Activated CD8-positive, alpha-beta memory T cell treated with anti-CD3 and anti-CD28 coated beads, Interleukin-2, amount 50 U/mL, for 48 hours (primary cell): ENCODE measurements at regions not wholly inside any gene's neighbourhood (a gene's known extent, or its start where the extent isn't known, plus 50 kb on each side); places are given as distances from the start of the nearest gene placed in this dataset.

Experiments used
- DNase-seq: peaks from one replicate; pipeline ENCODE4 v3.0.0-alpha.2; 2020

DNA sequence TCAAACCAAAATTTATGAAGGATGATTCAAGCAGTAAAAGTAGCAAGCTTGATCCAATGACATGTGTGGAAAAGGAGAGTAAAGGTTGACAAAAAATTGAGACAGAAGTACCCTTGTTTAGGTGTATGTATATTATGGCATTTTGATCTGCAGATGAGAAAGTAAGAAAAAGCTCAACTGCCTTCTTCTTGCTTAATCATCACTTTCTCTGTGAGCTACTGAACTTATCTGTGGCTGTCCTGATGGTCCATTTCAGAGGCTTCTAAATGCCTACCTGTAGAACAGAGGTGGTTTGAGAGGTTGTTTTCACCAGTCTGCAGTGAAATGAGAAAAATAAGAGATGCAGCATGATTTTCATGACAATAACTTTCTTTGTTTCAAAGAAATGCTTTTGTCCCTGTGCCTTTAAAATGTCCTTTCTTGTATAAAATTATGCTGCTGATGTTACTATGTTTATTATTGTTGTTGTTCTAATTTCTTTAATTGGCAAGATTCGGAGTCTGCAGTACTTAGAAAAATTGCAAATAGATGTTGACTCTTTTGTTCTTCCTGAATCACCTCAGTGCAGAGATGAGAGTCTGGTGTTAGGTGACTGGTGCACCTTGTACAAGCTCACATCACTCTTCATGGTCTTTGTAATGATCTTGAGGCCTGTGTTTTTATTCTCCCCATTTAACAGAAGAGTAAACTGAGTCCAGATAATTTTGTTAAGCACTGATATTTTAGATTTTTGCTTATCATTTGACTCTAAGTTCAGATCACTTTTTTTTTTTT, 821.9 kb downstream of the VRK1 start:
- no peak for DNase-seq

DNA sequence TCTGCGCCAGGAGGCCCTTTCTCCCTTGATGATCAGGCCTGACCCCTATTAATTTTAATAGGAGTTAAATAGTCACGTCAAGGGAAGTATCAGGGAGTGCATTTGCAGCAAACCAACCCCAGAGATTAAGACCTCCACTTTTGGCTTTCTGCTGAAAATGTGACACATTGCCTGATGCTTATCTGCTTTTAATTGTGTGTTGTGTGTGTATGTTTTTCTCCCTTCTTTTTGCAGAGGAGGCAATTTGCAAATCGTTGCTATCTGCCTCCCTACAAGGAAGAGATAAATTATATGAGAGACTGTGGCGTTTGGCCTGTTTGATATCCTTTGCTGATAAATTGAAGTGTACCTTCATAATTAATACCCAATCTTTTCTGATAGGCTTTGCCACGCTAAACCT, 822.9 kb downstream of the VRK1 start:
- no peak for DNase-seq

DNA sequence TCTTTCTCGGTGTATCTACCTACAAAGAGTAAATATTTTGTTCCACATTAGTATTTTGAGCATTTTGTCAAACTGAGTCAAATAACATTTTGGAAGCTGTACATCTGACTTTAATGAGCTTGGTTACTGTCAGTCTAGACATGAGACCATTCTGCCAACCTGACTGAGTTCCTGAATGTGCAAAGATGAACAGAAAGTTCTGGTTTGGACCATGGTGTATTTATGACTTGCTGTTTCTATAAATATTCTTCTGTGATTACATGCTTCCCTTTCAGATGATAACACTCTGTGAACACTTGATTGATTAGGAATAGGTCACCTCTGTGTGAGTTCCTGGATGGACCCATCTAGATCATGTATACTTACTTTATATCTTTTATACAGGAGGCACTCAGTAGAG, 827.8 kb downstream of the VRK1 start:
- no peak for DNase-seq

DNA sequence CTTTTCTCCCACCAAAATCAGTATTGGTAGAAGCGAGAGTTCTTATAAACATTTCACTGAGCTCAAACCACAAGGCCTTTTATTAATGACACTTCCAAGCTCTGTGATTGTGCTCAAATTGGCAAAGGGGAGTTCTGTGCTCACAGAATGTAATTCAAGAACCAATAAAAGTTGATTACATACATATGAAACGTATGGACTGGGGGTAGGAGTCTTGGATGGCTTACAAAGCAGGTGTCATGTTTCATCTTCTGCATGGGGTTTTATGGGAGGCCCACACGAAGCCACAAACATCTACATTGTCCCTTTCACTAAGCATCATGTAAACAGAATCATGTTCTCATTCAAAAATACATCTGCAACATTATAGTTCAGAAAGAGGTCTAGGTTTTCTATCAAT, 828.3 kb downstream of the VRK1 start:
- no peak for DNase-seq

DNA sequence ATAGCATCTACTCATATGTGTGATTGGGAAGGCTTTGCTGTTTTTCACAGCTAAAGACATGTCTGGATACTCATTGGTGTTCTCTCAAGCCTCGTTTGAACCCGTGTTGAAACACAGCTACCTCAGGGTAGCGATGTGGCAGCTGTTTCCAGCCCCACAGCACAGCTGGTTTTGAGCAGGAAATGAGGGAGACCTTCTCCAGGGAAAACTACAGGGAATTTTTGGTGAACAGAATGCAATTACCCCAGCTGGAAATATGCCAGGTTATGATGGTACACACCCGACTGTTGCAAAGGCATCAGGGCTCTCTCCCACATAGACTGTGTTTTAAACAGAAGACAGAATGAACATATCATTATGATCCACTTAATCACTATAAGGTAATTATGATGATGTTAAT, 828.9 kb downstream of the VRK1 start:
- no peak for DNase-seq

DNA sequence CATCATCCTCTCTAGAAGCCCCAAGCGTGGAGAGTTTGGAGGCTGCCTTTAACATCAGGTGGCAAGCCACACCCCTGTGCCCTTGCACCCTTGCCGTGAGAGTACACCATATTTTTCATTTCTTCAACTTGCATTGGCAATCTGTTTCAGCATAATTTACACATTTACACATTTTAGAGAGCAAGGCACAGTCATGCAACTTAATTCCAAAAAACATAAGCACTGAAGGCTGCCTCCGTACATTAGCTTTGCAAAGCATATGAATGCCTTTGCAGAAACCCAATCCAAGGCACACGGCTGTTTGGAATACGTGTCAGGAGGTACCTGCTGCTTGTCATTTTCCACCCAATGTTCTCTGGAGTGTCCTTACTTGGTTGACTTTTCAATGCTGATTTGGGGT, 833.1 kb downstream of the VRK1 start:
- no peak for DNase-seq

DNA sequence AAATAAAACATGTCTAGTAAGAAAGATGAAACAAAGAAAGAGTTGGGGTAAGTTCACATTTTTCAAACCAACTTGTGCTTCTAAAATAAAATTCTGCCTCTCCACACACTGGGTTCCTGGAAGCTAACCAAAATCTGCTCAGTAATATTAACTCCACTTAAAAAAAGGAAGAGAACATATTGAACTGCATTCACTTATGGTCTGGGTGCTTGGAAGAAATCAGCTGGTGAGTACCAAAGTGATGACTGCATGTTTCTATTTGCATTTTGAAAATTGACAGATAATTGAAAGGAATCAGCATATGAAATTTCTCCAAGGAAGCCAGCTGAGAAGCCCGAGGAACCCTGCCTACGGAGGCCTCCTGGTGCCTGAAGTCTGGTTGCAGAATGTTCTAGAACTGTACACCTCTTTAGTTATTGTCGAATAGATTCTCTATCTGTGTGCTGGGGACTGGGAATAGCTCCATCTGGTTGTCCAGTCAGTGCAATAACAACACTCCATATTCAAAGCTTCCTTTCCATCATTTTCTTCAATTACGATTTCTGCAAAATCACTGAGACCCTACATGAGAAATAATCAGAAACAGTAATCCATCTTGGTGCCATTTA, 836.1 kb downstream of the VRK1 start:
- DNase-seq: no peak

DNA sequence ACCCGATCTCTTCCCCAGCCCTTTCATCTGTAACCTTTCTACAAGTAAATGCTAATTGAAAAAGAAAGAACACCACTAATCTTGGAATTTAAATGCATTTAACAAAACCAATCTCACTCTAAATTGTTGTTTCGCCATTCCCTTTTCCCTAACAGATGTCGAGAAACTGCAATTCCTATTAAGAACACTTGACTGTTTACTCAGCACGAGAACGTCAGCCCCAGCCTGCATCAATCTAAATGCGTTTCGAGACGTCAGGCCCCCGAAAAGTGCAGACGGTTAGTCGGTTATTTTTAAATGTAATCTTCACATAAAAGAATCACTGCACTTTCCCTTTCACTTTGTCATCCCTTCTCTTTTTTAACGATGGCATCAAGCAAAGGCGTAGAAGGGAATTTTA, 837.6 kb downstream of the VRK1 start:
- DNase-seq: no peak

DNA sequence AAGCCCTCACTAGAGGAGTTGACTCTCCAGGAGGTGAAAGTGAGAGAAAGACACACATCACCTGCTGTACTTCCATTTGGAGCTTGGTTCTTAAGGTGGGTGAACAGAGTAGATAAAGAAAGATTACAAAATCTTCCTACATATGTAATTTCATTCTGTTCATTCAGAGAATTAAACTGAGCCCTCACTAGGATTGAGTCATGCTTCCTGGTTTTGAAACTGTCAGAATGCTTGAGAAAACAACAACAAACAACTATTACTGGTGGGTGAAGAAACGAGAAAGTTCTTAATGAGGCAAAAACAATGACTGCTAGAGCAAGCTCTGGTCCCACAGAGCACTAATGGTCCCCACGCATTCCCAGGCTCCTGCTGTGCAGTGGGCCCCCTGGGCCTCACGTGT, 841.7 kb downstream of the VRK1 start:
- DNase-seq: no peak

DNA sequence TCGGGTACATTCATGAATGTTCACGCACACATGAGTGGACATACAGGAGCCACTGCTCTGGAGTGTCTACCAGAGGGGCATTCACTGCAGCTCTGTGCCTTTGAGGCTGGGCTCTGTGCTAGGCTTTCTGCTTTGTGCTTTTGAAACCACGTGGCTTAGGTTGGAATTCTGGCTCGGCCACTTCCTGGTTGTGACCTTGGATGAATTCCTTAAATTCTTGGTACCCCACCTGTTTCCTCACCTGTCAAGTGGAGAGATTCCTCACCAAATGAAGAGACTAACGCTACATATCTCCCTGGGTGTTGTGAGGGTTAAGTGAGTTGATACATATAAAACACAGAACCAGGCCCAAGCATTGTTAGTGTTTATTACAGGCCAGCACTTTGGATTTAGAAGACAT, 842.8 kb downstream of the VRK1 start:
- DNase-seq: no peak

DNA sequence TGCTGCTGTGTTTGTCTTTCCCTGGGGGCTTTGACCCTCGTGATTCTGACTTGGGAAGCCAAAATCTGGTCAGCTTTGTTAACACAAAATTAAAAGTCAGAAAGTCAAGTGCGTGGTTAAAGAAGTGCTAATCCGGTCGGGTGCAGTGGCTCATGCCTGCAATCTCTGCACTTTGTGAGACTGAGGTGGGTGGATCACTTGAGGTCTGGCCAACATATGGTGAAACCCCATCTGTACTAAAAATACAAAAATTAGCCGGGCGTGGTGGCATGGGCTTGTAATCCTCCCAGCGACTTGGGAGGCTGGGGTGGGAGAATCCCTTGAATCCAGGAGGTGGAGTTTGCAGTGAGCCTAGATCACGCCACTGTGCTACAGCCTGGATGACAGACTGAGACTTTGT, 844.6 kb downstream of the VRK1 start:
- no peak for DNase-seq

DNA sequence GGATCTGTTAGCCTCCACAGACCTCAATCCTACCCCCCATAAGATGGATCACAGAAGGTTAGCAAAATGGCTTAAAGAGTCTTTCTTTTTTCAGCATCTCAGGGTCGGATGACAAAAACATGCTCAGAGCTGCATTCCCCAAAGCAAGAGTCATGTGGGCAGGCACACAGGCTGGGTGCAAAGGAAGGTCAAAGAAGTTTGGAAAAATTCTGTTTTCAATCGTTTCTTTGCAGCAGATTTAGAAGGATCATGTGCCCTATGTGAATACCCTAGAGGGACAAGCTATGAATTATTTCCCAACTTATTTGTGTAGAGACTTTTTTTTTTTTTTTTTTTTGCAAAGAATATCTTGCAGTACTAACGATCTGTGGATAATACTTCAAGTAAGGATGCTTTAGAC, 845.4 kb downstream of the VRK1 start:
- no peak for DNase-seq

DNA sequence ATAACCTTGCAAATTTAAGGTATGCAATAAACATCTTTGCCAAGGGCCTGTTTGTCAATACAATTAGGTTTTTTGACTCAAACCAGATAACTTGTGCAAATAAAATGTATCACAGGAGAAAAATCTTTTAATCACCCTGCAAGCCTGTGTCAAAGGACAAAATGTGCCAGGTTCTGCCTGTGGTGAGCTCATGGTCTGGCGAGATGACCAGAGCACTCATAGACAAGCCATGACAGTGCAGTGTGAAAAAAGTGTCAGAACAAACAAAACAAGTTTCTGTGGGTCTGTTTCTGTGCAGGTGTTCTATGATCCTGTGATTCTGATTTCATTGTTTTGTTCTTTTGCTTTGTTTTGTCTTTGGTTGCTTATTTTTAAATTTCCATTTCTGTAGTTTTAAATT, 847.2 kb downstream of the VRK1 start:
- no peak for DNase-seq

DNA sequence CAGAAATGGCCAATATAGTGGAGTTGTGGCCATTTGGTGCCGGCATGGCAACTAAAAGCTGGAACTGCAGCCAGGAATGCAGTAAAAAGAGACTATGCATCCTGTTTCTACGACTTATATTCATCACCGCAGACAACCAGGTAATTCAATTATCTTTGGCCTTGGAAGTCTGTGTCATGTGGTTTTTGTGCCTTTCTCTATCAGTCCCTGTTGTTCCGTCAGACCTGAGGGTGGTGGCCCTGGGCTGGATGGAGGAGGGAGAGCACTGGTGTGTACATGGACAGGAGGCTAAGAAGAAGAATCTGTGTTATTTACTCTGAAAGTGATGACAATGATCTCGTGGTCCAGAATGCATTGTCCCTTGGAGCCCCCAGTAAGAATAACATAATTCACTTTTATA, 852.6 kb downstream of the VRK1 start:
- DNase-seq: no peak

DNA sequence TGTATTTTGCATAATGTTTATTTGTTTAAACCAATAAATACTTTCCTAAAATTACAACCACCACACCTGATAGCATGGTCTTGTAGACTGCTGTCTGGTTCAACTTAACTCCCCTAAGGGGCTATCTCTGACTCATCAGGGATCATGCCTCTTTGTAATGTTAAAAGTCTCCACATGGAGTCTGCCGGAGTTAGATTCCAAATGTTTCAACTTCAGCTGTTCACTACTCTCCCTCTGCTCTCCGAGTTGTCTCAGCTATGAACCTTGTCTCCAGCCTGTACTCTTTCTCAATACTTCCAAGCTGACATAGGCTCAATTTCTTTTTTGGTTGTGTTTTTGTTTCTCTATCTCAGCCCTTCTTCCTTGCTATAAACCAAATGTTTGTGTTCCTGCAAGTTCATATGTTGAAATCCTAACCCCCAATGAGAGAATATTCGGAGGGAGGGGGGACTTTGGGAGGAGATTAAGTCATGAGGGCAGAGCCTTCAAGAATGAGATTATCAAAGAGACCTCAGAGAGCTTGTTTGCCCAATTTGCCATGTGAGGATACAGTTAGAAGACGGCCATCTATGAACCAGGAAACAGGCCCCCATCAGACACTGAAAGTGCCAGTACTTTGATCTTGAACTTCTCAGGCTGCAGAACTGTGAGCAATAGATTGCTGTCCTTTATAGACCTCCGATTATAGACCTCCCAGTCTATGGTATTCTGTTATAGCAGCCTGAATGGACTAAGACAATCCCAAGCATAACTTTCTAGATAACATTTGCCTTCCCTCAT, 858.2 kb downstream of the VRK1 start:
- DNase-seq: no peak

DNA sequence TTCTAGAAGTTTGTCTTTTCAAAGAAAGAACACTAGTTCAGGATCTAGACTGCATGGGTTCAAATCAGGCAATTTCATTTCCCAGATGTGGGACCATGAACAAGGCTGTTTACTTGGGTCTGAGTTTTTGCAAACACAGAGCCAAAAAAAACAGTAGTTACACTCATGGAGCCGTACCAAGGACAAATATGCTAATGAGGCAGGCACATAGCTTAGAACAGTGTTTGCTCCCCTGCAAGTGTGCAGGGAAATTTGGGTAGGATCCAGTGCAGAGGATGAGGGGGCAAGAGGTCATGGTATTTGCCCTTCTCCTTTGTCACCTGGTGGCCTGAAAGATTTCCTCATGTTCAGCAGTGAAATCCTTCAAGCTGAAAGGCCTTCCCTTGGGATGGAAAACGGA, 860.4 kb downstream of the VRK1 start:
- no peak for DNase-seq

DNA sequence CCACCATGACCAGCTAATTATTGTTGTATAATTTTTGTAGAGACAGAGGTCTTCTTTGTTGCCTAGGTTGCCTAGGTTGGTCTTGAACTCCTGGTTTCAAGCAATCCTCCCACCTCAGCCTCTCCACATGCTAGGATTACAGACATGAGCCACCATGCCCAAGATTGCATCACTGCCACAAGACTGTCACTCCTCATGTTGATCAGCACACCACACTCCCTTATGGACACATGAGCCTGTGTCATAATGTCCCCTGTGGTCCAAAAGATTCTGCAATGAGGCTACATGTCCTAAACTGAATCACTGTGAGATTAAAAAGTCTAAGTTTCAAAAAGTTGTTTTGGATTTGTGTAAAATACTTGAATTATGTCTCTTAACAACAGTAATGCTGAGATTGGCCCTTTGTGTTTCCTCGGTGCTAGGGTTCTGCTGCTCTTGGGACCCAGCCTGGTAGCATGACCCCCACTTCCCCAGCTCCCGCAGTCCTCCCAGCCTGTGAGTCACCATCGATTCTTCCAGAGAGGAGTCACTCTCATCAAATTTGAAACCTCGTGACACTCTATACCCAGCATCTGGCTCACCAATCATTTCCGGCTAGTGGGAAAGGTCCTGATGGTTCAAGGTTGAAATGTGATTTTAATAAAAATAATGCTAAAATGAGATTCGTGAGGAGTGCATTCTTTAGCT, 890.9 kb downstream of the VRK1 start:
- DNase-seq: no peak

DNA sequence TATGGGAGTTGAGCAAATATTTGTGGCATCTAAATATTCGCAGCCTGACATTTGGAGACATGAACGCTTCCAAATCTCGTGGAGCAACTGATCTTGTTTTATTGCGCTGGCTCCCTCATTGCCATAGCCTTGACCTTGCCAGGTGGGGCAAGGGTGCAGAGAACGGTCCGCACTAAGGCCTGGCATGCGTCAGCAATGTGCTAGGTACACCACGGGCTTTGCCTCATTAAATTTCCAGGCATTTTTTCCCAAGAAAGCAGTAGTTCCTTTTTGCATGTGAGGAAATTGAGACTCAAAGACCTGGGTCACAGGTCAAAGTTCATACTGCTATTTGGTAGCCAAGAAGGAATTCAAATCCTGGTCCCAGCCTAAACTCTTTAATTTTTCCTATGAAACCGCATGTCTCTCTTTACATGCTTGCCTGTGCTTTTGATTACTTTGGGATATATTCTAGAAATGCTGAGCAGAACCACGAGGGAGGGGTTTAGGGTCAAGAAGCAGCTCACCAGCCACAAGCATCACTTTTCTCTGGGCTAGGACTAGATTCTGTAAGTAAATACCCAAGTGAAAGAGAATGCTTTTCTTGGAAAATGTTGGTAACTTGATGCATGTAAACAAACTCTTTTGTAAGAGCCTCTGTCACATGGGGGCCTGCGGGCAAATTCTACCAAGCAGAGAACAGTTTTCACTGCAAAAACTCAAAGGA, 891.6 kb downstream of the VRK1 start:
- no peak for DNase-seq

DNA sequence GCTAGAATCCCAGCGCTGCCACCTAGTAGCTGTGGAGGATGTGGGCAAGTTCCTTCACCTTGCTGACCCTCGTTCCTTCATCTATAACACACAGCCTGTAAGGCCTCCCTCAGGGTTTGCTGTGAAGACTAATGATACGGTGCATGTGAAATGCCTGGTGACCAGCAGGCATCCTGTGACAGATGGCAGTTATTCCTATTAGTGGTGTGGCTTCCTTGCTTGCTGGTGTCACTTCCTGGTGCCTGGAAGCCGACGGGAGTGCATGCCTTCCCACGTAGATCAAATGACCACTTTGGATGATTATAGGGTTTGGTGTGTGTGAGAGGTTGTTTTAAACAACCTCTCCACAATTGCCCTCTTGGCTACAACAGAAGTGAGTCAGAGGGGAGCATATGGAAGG, 894.9 kb downstream of the VRK1 start:
- DNase-seq: no peak

DNA sequence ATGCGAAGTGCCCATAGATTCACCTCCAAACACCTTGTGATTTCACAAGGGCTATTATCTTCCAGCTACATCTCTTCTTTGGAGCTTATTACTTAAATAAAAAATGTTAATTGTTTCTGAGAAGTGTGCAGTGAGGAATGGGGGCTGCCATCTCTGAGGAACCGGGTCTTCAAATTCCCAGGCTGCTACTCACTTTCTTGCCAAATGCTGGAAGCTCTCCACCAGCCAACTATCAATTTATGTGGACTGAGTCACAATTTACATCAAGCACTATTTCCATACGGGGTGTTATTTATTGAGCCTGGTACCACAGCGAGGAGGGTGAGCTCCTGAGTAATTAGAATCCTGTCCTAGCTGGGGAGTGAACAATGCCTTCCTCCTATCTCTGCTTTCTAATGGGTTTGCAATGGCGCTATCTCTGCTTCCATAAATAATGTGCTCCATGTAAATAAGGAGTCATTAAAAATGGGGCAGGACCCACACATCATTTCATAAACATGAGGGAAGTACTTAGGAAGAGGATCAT, 898.3 kb downstream of the VRK1 start:
- DNase-seq: no peak

DNA sequence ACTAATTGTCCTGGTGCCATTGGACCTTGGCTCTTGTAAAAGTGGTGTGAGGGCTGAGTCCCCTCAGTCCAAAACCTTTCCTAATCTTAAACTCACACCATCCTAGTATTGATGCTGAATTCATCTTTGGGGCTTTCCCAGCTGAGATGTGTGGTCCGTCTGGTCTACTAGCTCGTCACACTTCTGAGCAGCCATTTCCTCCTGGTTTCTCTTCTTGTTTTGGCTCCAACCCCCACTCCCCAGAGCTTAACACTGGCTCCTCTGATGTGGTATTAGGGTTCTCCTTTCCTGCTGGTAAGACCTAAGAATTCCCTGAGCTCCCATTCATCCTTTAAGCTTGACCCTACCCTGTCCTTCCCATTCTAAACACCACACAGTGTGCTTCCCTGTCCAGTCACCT, 900.6 kb downstream of the VRK1 start:
- no peak for DNase-seq

DNA sequence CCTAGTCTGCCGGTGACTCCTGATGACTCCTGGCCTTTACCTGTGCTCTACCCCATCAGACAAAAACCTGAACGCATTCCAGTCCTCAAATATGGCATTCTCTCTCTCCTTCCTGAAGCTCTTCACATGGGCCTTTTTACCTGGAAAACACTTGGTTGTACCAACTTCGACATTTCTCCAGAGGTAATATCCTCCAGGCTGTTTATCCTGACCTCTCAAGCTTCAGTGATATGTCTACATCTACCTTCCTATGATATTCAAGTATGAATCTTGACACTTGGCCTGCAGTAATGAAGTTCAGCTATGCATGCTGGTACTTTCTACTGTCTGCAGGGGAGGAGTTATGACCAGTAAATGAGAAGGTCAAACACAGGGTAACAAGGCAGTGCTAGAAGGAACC, 901.8 kb downstream of the VRK1 start:
- DNase-seq: no peak
